NCI-H1092 treated with DMSO at 0.1 percent for 48 hours (cell line): ENCODE measurements at regions not wholly inside any gene's neighbourhood (a gene's known extent, or its start where the extent isn't known, plus 50 kb on each side); places are given as distances from the start of the nearest gene placed in this dataset.
A peak's percentile ranks its signal among the peaks of the same experiment; 100 is the strongest.

Source experiments
- DNase-seq: peaks from one replicate; lab custom pipeline; 2025; lab: John Stamatoyannopoulos, UW

- DNase-seq = no peak
Measured at GRCh38 chr4:22103768-22104167, 155.2 kb upstream of the KCNIP4 start.

GRCh38 chr4:22099896-22100295, 151.3 kb upstream of the KCNIP4 start:
- DNase-seq = no peak

GRCh38 chr4:22097596-22097995, 149.0 kb upstream of the KCNIP4 start:
- DNase-seq = no peak

- no peak for DNase-seq
Measured at GRCh38 chr4:22094217-22094616, 145.6 kb upstream of the KCNIP4 start.

DNA sequence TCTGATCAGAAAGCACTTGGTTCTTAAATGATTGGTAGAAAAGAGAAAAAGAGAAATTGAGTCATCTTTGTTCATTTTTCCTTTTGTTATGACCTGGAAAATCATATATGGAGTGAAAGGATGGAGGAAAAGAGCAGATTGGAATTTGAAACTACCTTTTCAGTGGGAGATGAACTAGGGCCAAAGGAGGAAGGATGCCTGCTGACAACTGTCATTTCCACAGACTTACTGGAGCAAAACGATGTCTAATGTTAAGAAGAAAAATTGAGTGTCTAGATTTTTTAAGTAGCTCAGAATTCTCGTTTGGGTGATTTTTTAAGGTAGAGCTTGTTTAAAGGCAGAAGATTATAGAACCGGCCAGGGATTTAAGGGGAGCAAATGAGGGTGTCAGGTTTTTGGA, 144.6 kb upstream of the KCNIP4 start:
- no peak for DNase-seq

DNA sequence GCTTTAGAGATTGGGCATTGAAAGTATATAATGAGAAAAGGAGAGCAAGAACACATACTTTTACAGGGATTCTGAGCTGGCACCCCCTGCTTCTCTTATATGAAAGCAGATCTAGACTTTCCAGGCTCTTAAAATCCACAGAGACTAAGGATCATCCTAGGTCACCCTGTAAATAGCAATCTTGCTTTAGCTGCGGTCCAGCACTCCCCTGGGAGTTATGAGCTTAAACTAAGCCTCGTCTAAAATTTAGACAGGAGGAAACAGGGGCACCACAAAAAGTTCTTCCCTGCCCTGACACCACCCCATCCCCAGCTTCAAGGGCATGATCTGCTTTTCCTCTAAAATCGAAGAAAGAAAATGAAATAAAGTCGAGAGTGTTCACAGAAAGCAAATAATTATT, 143.3 kb upstream of the KCNIP4 start:
- DNase-seq = no peak

GRCh38 chr4:22091352-22091717, 142.8 kb upstream of the KCNIP4 start:
- no peak for DNase-seq

DNA sequence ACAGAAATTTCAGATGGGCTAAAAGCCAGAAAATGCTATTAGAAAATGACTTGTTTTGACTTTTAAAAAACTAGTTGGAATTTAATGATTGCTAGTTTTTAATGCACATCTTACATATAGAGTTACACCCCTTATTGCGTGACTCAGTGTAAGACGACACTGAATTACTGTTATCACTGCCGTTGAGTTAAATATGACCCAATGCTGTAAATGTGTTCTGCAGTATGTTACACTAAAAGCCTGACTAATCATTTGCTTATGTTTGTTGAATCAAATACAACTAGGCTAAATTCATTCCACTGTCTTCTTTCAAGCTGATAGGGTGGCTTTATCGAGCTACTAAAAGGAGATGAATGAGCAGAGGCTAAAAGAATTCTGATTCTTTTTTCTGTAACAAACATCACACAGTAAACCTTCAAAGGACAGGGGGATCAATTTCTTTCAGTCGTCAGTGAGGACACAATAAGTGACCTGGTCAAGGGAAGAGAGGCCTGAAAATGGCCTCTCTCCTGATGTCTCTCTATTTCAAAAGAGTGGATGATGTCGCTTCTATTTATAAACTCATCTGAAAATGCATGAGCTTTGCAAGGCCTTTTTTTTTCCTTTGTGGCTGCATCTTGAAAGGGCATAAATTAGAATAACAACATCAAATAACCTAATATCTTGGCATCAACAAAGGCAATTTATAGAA, 142.2 kb upstream of the KCNIP4 start:
- no peak for DNase-seq

GRCh38 chr4:22077571-22077970, 129.0 kb upstream of the KCNIP4 start:
- no peak for DNase-seq

- DNase-seq = no peak
Measured at GRCh38 chr4:22072726-22073125, 124.2 kb upstream of the KCNIP4 start.

- no peak for DNase-seq
Measured at GRCh38 chr4:22072240-22072639, 123.7 kb upstream of the KCNIP4 start.

GRCh38 chr4:22071749-22072148, 123.2 kb upstream of the KCNIP4 start:
- DNase-seq = no peak

GRCh38 chr4:22070256-22070655, 121.7 kb upstream of the KCNIP4 start:
- no peak for DNase-seq

- DNase-seq = no peak
Measured at GRCh38 chr4:22063613-22064012, 115.0 kb upstream of the KCNIP4 start.

- no peak for DNase-seq
Measured at GRCh38 chr4:22062676-22063075, 114.1 kb upstream of the KCNIP4 start.

DNA sequence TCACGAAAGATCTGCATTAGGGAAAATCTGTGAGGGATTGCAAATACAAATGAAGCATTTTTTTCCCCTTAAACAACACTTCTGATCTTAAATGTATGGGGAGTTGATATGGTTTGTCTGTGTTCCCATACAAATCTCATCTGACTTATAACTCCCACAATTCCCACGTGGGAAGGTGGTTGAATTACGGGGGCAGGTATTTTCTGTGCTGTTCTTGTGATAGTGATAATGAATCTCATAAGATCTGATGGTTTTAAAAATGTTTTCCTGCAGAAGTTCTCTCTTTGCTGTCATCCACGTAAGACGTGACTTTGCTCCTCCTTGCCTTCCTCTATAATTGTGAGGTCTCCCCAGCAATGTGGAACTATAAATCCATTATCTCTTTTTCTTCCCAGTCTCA, 107.4 kb upstream of the KCNIP4 start:
- DNase-seq = no peak

DNA sequence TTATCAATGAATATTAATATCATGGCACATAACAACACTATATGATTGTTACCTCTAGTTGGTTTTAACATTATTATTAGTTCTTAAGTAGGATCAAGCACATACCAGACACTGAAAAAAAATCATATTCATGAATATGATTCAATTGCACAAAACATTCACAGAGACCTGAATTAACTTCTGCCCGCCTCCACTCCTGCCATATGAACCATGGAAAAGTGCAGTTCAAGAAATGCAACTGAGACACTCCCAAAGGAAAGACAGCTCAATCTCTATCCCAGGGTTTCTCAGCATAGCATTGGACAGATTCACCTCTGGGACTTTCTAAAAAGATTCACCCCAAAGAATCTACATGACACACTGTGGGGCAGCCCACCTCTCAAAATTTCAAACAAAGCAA, 103.5 kb upstream of the KCNIP4 start:
- no peak for DNase-seq

DNA sequence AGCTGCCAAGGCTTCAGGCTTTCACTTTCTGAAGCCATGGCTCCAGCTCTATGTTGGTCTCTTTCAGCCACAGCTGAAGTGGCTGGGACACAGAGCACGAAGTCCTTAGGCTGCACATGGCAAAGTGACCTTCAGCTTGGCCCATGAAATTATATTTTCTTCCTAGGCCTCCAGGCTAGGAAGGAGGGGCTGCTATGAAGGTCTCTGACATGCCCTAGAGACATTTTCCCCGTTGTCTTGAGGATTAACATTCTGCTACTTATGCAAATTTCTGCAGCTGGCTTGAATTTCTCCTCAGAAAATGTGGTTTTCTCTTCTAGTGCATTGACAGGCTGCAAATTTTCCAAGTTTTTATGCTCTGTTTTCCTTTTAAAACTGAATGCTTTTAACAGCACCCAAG, 99.8 kb upstream of the KCNIP4 start:
- DNase-seq = no peak

DNA sequence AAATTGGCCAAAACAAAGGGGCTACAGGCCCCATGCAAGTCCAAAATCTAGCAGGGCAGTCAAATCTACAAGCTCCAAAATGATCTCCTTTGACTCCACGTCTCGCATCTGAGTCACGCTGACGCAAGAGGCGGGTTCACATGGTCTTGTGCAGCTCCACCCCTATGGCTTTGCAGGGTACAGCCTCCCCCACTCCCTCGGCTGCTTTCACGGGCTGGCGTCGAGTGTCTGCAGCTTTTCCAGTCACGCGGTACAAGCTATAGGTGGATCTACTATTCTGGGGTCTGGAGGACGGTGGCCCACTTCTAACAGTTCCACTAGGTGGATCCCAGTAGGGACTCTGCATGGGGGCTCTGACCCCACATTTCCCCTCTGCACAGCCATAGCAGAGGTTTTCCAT, 99.2 kb upstream of the KCNIP4 start:
- no peak for DNase-seq

- DNase-seq = no peak
Measured at GRCh38 chr4:22045051-22045630, 96.6 kb upstream of the KCNIP4 start.

GRCh38 chr4:22031423-22031822, 82.9 kb upstream of the KCNIP4 start:
- no peak for DNase-seq

DNA sequence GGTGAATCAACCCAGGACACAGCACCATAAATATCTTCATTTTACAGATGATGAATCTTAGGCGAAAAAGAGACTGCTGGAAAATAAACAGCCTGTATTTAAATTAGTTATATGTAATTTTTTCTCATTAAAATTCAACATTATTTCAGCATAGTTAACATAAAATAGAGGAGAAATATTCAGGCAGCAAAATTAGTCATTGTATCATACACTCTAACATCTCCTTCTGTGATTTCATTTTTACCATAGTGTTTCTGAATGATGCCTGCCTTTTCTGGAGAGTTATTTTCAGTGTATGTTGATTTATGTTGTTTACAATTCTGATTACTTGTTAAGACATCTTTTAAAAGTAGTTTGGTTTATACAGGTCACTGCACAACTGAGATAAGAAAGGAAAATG, 82.3 kb upstream of the KCNIP4 start:
- DNase-seq = no peak

- peak; percentile 96 for DNase-seq
Measured at GRCh38 chr4:22030307-22030706, 81.7 kb upstream of the KCNIP4 start.

DNA sequence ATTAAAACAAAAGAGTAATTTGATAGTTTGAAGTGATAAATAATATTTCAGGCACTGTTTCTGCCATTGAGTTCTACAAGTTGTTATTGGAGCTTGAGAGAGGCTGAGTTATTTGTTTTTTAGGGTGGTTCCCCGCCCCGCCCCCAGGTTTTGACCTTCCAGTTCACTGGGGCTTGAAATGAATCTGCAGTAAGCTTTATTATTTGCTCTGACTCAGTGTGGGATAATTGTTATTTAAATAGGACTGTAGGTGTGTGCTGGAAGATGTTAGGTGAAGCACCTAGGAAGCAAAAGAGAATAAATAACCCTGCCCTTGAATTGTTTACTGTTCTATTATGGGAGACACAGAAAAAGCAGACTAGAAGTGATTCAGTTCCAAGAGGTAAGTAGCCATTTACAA, 81.2 kb upstream of the KCNIP4 start:
- peak; percentile 97 for DNase-seq
